ENCODE measurements at regions not wholly inside any gene's neighbourhood (a gene's known extent, or its start where the extent isn't known, plus 50 kb on each side); places are given as distances from the start of the nearest gene placed in this dataset.

DNA sequence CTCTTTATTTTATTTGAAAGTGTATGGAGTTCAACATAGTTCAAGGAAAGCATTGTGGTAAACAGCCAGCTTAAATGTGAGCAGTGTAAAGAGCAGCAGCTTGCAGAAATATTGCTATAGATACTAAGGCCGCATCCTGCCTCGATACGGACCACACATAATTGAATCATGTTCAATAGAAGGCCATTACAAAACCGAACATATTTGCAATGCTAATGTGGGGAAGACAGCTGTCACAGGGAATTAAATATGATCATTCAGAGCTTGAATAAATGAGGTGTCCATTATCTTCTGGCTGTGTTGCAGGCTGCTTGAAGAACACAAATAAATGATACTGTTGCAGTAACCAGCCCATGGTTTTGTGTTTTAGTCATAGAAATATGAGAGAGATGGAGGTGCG lies 173.2 kb downstream of the BRMS1L start:
- TF ChIP-seq, protein P1, sequence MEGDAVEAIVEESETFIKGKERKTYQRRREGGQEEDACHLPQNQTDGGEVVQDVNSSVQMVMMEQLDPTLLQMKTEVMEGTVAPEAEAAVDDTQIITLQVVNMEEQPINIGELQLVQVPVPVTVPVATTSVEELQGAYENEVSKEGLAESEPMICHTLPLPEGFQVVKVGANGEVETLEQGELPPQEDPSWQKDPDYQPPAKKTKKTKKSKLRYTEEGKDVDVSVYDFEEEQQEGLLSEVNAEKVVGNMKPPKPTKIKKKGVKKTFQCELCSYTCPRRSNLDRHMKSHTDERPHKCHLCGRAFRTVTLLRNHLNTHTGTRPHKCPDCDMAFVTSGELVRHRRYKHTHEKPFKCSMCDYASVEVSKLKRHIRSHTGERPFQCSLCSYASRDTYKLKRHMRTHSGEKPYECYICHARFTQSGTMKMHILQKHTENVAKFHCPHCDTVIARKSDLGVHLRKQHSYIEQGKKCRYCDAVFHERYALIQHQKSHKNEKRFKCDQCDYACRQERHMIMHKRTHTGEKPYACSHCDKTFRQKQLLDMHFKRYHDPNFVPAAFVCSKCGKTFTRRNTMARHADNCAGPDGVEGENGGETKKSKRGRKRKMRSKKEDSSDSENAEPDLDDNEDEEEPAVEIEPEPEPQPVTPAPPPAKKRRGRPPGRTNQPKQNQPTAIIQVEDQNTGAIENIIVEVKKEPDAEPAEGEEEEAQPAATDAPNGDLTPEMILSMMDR (IDR thresholded peaks at IDR 0.05; ENCODE audit: low read depth, low read length), result no peak
- no peak for TF ChIP-seq EZH2phosphoT487 (IDR thresholded peaks at IDR 0.05; ENCODE audit: low read depth)

Data from OCI-LY3 (cell line).